GM12892 (cell line): ENCODE measurements at regions not wholly inside any gene's neighbourhood (a gene's known extent, or its start where the extent isn't known, plus 50 kb on each side); places are given as distances from the start of the nearest gene placed in this dataset.

Experiments
- DNase-seq: peaks from one replicate; pipeline ENCODE4 v3.0.0; 2011; ENCODE audit not compliant: insufficient read length
- FAIRE-seq: peaks from 2 replicates; lab custom pipeline; 2011; peaks lifted over from hg19 to GRCh38; lab: Jason Lieb, UNC
- POLR2A ChIP-seq: IDR thresholded peaks from 2 replicates; pipeline ENCODE4 v1.6.1; 2011; ENCODE audit warnings: low read depth, low read length, control low read depth
- POLR2AphosphoS5 ChIP-seq: IDR thresholded peaks from 2 replicates; pipeline ENCODE4 v1.6.1; 2011; ENCODE audit warnings: low read depth, low read length, control low read depth
- TAF1 ChIP-seq: IDR thresholded peaks from 2 replicates; pipeline ENCODE4 v1.6.1; 2011; ENCODE audit warnings: low read depth, mild to moderate bottlenecking, control low read depth, low read length, borderline replicate concordance

DNA sequence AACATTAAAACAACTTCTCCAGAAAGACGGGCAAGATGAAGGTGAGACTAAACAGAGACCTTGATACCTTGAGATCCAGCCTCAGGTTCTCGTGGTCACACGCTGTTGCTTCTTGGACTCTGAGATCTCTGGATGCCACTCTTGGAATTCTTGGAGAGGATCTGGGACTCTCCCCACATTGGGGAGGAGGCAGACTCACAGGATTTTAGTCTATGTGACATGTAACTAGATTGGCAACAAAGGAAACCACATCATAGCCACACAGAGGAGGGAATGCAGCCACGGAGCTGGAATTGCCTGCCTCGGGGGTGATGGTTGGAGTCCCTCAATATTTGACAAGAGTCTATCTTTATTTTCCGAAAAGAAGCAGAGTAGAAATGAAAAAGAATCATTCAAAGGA is 78.8 kb upstream of the IGFBP5 start:
- no peak for TF ChIP-seq POLR2A
- no peak for TF ChIP-seq TAF1
- TF ChIP-seq POLR2AphosphoS5 = no peak
- DNase-seq = no peak
- FAIRE-seq = no peak

GRCh38 chr2:216773072-216773471 is 77.7 kb upstream of the IGFBP5 start:
- FAIRE-seq = no peak
- no peak for DNase-seq
- TF ChIP-seq POLR2A (no peak), TAF1 (no peak), POLR2AphosphoS5 (no peak)

DNA sequence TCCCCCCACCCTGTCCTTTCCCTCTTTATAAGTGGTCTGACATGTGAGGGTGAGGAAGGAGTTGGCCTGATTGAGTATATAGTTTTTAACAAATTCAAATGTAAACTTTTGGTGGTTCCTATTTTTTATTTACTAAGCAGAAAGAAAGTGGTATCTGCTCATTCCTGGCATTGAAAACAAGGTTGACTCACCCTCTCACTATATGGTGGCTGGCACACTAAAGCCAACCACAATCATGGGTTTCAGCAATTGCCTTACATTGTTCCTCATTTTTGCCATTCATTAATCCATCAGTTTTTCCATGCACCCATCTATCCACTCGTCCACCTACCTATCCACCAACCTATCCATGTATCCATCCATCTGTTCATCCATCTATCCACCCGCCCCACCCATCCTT is 75.4 kb upstream of the IGFBP5 start:
- FAIRE-seq (no peak), DNase-seq (no peak)
- TF ChIP-seq POLR2AphosphoS5 (no peak), TAF1 (no peak), POLR2A (no peak)

GRCh38 chr2:216770050-216770449 is 74.7 kb upstream of the IGFBP5 start:
- TF ChIP-seq POLR2A = no peak
- DNase-seq = no peak
- no peak for FAIRE-seq

- TF ChIP-seq TAF1 = no peak
- TF ChIP-seq POLR2A = no peak
- TF ChIP-seq POLR2AphosphoS5 = no peak
- FAIRE-seq (no peak), DNase-seq (no peak)
These were observed 74.3 kb upstream of the IGFBP5 start for GRCh38 chr2:216769626-216770025.

GRCh38 chr2:216768908-216769411 is 73.6 kb upstream of the IGFBP5 start:
- TF ChIP-seq TAF1 (no peak), POLR2A (no peak), POLR2AphosphoS5 (no peak)
- FAIRE-seq = no peak
- DNase-seq = no peak

DNA sequence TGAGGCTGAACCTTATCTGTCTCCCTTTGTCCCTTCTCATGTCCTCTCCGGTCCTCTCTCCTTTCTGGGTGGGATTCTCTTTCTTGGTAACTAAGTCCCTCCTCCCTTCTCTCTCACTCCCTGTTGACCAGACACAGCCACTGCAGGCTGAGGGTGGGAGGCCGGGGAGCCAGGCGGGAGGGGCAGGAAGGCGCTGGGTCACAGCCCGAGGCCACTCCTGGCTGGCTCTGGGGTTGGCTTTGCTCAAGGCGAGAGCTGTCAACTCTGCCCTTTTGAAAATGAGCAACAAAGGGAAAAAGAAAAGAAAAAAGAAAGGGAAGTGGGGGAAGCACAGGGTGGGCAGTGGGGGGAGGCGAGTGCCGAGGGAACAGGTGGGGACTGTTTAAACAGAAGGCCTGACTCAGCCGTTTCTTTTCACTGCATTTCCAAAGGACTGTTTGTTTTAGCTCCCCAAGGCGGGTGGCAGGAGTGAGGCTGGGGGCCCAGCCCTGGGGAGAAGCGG is 70.5 kb upstream of the IGFBP5 start:
- FAIRE-seq (no peak), DNase-seq (no peak)
- TF ChIP-seq POLR2A (no peak), TAF1 (no peak), POLR2AphosphoS5 (no peak)

GRCh38 chr2:216763396-216763795 is 68.0 kb upstream of the IGFBP5 start:
- no peak for TF ChIP-seq POLR2A
- TF ChIP-seq TAF1 = no peak
- TF ChIP-seq POLR2AphosphoS5 = no peak
- DNase-seq (no peak), FAIRE-seq (no peak)

GRCh38 chr2:216761809-216762208 is 66.5 kb upstream of the IGFBP5 start:
- TF ChIP-seq TAF1 (no peak), POLR2A (no peak), POLR2AphosphoS5 (no peak)
- no peak for DNase-seq
- no peak for FAIRE-seq

DNA sequence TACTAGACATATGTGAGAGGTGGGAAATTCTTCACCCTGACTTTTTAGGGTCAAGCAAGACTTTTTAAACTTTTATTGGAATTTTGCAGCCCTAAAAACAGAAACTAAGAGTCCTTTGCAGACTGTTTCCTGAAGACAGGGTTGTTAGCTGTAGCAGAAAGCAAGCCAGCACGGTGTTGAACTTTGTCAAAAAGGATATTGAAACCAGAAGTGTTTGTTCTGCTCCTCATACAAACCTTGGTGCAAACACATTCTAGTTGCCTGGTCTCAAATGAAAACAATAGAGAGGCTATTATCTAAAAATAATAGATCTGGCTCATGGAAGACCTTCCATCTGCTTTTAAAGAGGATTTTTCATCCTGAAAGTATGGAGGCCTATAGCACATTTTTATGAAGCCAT is 65.8 kb upstream of the IGFBP5 start:
- TF ChIP-seq POLR2AphosphoS5 (no peak), TAF1 (no peak), POLR2A (no peak)
- DNase-seq (no peak), FAIRE-seq (no peak)

- DNase-seq (no peak), FAIRE-seq (no peak)
- TF ChIP-seq POLR2AphosphoS5 (no peak), POLR2A (no peak), TAF1 (no peak)
These were observed 63.2 kb upstream of the IGFBP5 start for GRCh38 chr2:216758256-216759155.

DNA sequence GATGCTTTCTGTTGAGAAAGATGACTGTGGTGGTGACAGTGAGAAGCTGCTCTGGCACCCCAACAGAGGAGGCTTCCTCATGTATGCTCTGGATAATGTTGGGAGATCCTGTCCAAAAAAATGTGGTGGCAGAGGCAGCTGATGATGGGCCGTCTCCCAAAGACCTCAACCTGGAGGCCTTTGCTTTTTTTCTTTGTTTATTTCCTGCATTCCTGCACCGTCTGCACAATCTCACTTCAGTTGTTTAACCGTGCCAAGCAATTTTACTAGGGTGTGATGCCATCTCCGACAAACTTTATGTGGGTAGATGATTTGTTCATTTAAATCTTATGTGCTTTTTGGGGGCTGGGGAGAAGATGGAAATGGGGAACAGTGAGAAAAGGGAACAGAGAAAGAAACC is 62.2 kb upstream of the IGFBP5 start:
- DNase-seq = no peak
- no peak for FAIRE-seq
- TF ChIP-seq TAF1 (no peak), POLR2AphosphoS5 (no peak), POLR2A (no peak)
